H1 (cell line): ENCODE measurements at regions not wholly inside any gene's neighbourhood (a gene's known extent, or its start where the extent isn't known, plus 50 kb on each side); places are given as distances from the start of the nearest gene placed in this dataset.

Experiments
- CTCF ChIA-PET: fragments of 300-600 bp; sonication (Branson Sonifier 250); formaldehyde crosslinking; loops from one replicate; lab custom pipeline; 2021; ENCODE audit not compliant: partially characterized antibody; lab: Charles Lee
- POLR2A ChIA-PET: fragments of 300-600 bp; sonication (Branson Sonifier 250); formaldehyde crosslinking; loops from one replicate; lab custom pipeline; 2021; ENCODE audit warnings: inconsistent platforms; ENCODE audit not compliant: partially characterized antibody; lab: Charles Lee
- DNase-seq, 2 experiments: peaks; one replicate each; pipeline versions ENCODE4 v3.0.0 to v3.0.0-alpha.2; 2010 to 2022; ENCODE audit warnings: low spot score in 2 of 2, low read depth in 1 of 2, mixed read lengths in 1 of 2
- FAIRE-seq: peaks from 2 replicates; lab custom pipeline; 2011; peaks lifted over from hg19 to GRCh38; lab: Jason Lieb, UNC
- H2AFZ ChIP-seq: 2 replicates; pipeline ENCODE4 v1.8.1; 2012; ENCODE audit warnings: low read length, inconsistent platforms
- H2AK5ac ChIP-seq: 2 replicates; pipeline ENCODE4 v1.6.1; 2013; ENCODE audit warnings: low read depth, low read length
- H2BK120ac ChIP-seq: replicated peaks from 2 replicates; pipeline ENCODE3; 2013; ENCODE audit warnings: low read depth, low read length, inconsistent platforms
- H2BK12ac ChIP-seq: 2 replicates; pipeline ENCODE4 v1.6.1; 2013; ENCODE audit warnings: low read depth, low read length
- H2BK15ac ChIP-seq: 2 replicates; pipeline ENCODE4 v1.6.1; 2013; ENCODE audit warnings: low read length
- H2BK20ac ChIP-seq: 2 replicates; pipeline ENCODE4 v1.6.1; 2013; ENCODE audit warnings: low read length
- H2BK5ac ChIP-seq: 2 replicates; pipeline ENCODE4 v1.6.1; 2013; ENCODE audit warnings: low read depth, low read length
- H3K14ac ChIP-seq: 2 replicates; pipeline ENCODE4 v1.6.1; 2013; ENCODE audit warnings: inconsistent platforms; ENCODE audit not compliant: insufficient read length
- H3K18ac ChIP-seq: 2 replicates; pipeline ENCODE4 v1.6.1; 2013; ENCODE audit warnings: low read length; ENCODE audit errors: extremely low read depth
- H3K23ac ChIP-seq: 2 replicates; pipeline ENCODE4 v1.6.1; 2013; ENCODE audit warnings: inconsistent platforms; ENCODE audit not compliant: insufficient read length
- H3K23me2 ChIP-seq: 2 replicates; pipeline ENCODE4 v1.6.1; 2013; ENCODE audit warnings: low read depth, low read length
- H3K27ac ChIP-seq: 2 replicates; pipeline ENCODE4 v1.6.1; 2011; ENCODE audit warnings: low read depth, low read length, inconsistent platforms
- H3K27me3 ChIP-seq, 4 experiments: replicated peaks in 1 of 4; 1 replicate in 1 of 4; 2 replicates in 3 of 4; pipeline versions ENCODE4 v1.6.1 to v1.8.1; 2011 to 2013; ENCODE audit warnings: low read length in 3 of 4, mild to moderate bottlenecking in 3 of 4, inconsistent platforms in 2 of 4, mixed read lengths in 2 of 4, moderate library complexity in 1 of 4; ENCODE audit not compliant: control insufficient read depth in 3 of 4, insufficient read depth in 3 of 4; ENCODE audit errors: extremely low read depth in 1 of 4
- H3K36me3 ChIP-seq, 4 experiments: 2 replicates each; pipeline versions ENCODE4 v1.6.1 to v1.8.1; 2011 to 2013; ENCODE audit warnings: mild to moderate bottlenecking in 4 of 4, low read length in 3 of 4, moderate library complexity in 2 of 4, control low read depth in 1 of 4, inconsistent platforms in 1 of 4; ENCODE audit not compliant: insufficient read depth in 4 of 4, control insufficient read depth in 2 of 4
- H3K4ac ChIP-seq: replicated peaks from 2 replicates; pipeline ENCODE3; 2013; ENCODE audit warnings: low read length, low read depth, mixed read lengths, inconsistent platforms; ENCODE audit not compliant: insufficient read length
- H3K4me1 ChIP-seq, 4 experiments: replicated peaks in 1 of 4; 1 replicate in 1 of 4; 2 replicates in 3 of 4; pipeline versions ENCODE4 v1.6.1 to v1.8.1; 2011 to 2013; ENCODE audit warnings: low read length in 3 of 4, inconsistent platforms in 2 of 4, mixed read lengths in 1 of 4; ENCODE audit not compliant: insufficient read depth in 4 of 4, control insufficient read depth in 3 of 4
- H3K4me2 ChIP-seq, 2 experiments: 2 replicates each; pipeline versions ENCODE4 v1.6.1 to v1.8.1; 2011 to 2013; ENCODE audit warnings: low read depth in 2 of 2, low read length in 2 of 2, control low read depth in 1 of 2, inconsistent platforms in 1 of 2, mild to moderate bottlenecking in 1 of 2; ENCODE audit not compliant: insufficient read depth in 1 of 2
- H3K4me3 ChIP-seq, 4 experiments: fragments of 200-600, 300-600 bp in 1 of 4; sonication (generic), shearing (Covaris generic), sonication (Bioruptor Twin) in 1 of 4; 2 replicates each; pipeline versions ENCODE4 v1.5.1 to v1.8.1; 2011 to 2016; ENCODE audit warnings: low read length in 4 of 4, low read depth in 3 of 4, control low read depth in 2 of 4, inconsistent platforms in 2 of 4, mild to moderate bottlenecking in 2 of 4, mixed read lengths in 1 of 4, moderate library complexity in 1 of 4; ENCODE audit not compliant: insufficient read depth in 2 of 4; ENCODE audit errors: extremely low read depth in 1 of 4
- H3K56ac ChIP-seq: replicated peaks from 2 replicates; pipeline ENCODE3; 2013; ENCODE audit warnings: low read depth, mild to moderate bottlenecking, mixed read lengths, low read length, inconsistent platforms; ENCODE audit not compliant: insufficient read length
- H3K79me1 ChIP-seq: 2 replicates; pipeline ENCODE4 v1.6.1; 2013; ENCODE audit warnings: low read depth, low read length, control low read depth
- H3K79me2 ChIP-seq, 2 experiments: 2 replicates each; pipeline versions ENCODE4 v1.6.1 to v1.8.1; 2012 to 2013; ENCODE audit warnings: low read length in 2 of 2, mild to moderate bottlenecking in 2 of 2, inconsistent platforms in 1 of 2; ENCODE audit not compliant: insufficient read depth in 2 of 2, control insufficient read depth in 1 of 2
- H3K9ac ChIP-seq, 4 experiments: replicated peaks in 1 of 4; 1 replicate in 1 of 4; 2 replicates in 3 of 4; pipeline versions ENCODE4 v1.6.1 to v1.8.1; 2011 to 2013; ENCODE audit warnings: low read depth in 3 of 4, low read length in 3 of 4, control low read depth in 2 of 4, mild to moderate bottlenecking in 2 of 4, moderate library complexity in 2 of 4, inconsistent platforms in 1 of 4; ENCODE audit errors: extremely low read depth in 1 of 4
- H3K9me3 ChIP-seq, 2 experiments: 2 replicates each; pipeline versions ENCODE4 v1.6.1 to v1.8.1; 2012 to 2013; ENCODE audit warnings: mild to moderate bottlenecking in 2 of 2, moderate library complexity in 2 of 2, control low read depth in 1 of 2, inconsistent platforms in 1 of 2, low read depth in 1 of 2, low read length in 1 of 2, mixed read lengths in 1 of 2; ENCODE audit not compliant: insufficient read depth in 2 of 2
- H4K20me1 ChIP-seq, 2 experiments: replicated peaks in 1 of 2; 2 replicates each; pipeline versions ENCODE3 to v1.8.1; 2011 to 2013; ENCODE audit warnings: inconsistent platforms in 2 of 2, low read length in 2 of 2, mild to moderate bottlenecking in 1 of 2; ENCODE audit not compliant: insufficient read depth in 2 of 2, control insufficient read depth in 1 of 2
- H4K5ac ChIP-seq: 2 replicates; pipeline ENCODE4 v1.6.1; 2013; ENCODE audit warnings: low read length, low read depth, mixed read lengths, inconsistent platforms; ENCODE audit not compliant: insufficient read length
- H4K8ac ChIP-seq: 2 replicates; pipeline ENCODE4 v1.8.0; 2013; ENCODE audit warnings: mild to moderate bottlenecking, moderate library complexity, low read length, inconsistent platforms; ENCODE audit not compliant: insufficient read depth; ENCODE audit errors: extremely low read depth
- H4K91ac ChIP-seq: replicated peaks from 2 replicates; pipeline ENCODE3; 2013; ENCODE audit warnings: low read length, mixed read lengths, inconsistent platforms; ENCODE audit not compliant: insufficient read length
- BACH1 ChIP-seq: IDR thresholded peaks from 2 replicates; pipeline ENCODE4 v1.6.1; 2012; ENCODE audit warnings: low read length, improper control_type of control experiment
- EZH2 ChIP-seq: fragments of 200-600 bp; sonication (generic); IDR thresholded peaks from 2 replicates; pipeline ENCODE4 v1.7.1; 2012; ENCODE audit warnings: low read depth, mild to moderate bottlenecking, moderate library complexity, low read length, inconsistent platforms; ENCODE audit not compliant: severe bottlenecking
- JUN ChIP-seq: IDR thresholded peaks from 2 replicates; pipeline ENCODE4 v1.6.1; 2011; ENCODE audit warnings: low read depth, mild to moderate bottlenecking, improper control_type of control experiment, low read length
- SAP30 ChIP-seq: fragments of 300-600 bp; sonication (generic); IDR thresholded peaks from 2 replicates; pipeline ENCODE4 v1.7.1; 2012; ENCODE audit warnings: low read length, moderate library complexity, mild to moderate bottlenecking, inconsistent platforms; ENCODE audit not compliant: insufficient read depth, insufficient replicate concordance
- SIN3A ChIP-seq, 2 experiments: IDR thresholded peaks in 1 of 2; conservative IDR thresholded peaks in 1 of 2; 2 replicates each; pipeline ENCODE4 v1.6.1; 2011 to 2012; ENCODE audit warnings: low read length in 2 of 2, improper control_type of control experiment in 1 of 2, low read depth in 1 of 2, mild to moderate bottlenecking in 1 of 2
- TBP ChIP-seq: IDR thresholded peaks from 2 replicates; pipeline ENCODE4 v1.6.1; 2011; ENCODE audit warnings: low read depth, low read length, improper control_type of control experiment
- TCF12 ChIP-seq: IDR thresholded peaks from 2 replicates; pipeline ENCODE4 v1.6.1; 2011; ENCODE audit warnings: low read depth, mild to moderate bottlenecking, low read length
- TEAD4 ChIP-seq: IDR thresholded peaks from 2 replicates; pipeline ENCODE4 v1.6.1; 2012; ENCODE audit warnings: low read depth, low read length, inconsistent platforms, mixed read lengths
- YY1 ChIP-seq: IDR thresholded peaks from 2 replicates; pipeline ENCODE4 v1.6.1; 2011; ENCODE audit warnings: low read depth, mild to moderate bottlenecking, low read length
- WGBS, 2 experiments: shearing (Covaris generic) in 1 of 2; methylation state at CpG; one replicate each; pipeline versions ENCODE4 v1.1.6 to v1.1.7; 2013 to 2015; ENCODE audit warnings: low lambda C conversion rate in 2 of 2, mixed read lengths in 2 of 2, inconsistent platforms in 1 of 2, low coverage in 1 of 2, missing lambda C conversion rate in 1 of 2; ENCODE audit not compliant: insufficient replicate concordance in 2 of 2, insufficient coverage in 1 of 2, insufficient read length in 1 of 2; ENCODE audit errors: extremely low coverage in 1 of 2, missing lambda C conversion rate in 1 of 2; 5-methylcytosine and 5-hydroxymethylcytosine counted together

DNA sequence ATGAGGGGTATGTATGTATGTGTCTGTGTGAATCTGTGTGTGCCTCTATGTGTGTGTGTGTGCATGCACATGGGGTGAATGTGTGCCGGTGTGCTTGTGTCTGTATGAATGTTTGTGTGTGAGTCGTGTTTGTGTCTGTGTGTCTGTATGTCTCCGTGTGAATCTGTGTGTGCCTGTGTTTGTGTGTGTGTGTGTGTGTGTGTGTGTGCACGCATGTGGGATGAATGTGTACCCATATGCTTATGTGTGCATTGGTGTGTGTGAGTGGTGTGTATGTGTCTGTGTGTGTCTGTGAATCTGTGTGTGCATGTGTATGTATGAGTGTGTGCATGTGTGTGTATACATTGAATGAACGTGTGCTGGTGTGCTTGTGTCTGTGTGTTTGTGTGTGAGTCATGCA, 88.9 kb downstream of the MATN1 start:
- H3K4me1 ChIP-seq: no peaks in the 10 kb centered on the region
- H3K27me3 ChIP-seq: no peaks in the 10 kb centered on the region
- no peak overlapping the region for H3K14ac ChIP-seq
- H3K4me3 ChIP-seq: no peak overlapping the region
- no peak overlapping the region for H2BK20ac ChIP-seq
- H3K56ac ChIP-seq: peak overlapping the region; percentile 42
- peaks cover 4% of the 10 kb centered on the region; the same call in 1 of the 2 replicates for H3K23me2 ChIP-seq
- H3K4ac ChIP-seq: no peak overlapping the region
- 90% methylated on average over 5 of the region's 5 CpGs; no CpG with 5 or more reads in 1 of the 2 experiments for WGBS, 2 experiments
- no peaks in the 10 kb centered on the region; a peak in 1 of 4 replicates for H3K79me2 ChIP-seq
- peak overlapping the region; percentile 66 for H2AK5ac ChIP-seq
- FAIRE-seq: no peak
- no peak for DNase-seq
- no peak overlapping the region for H2AFZ ChIP-seq
- H3K18ac ChIP-seq: no peak overlapping the region
- H3K79me1 ChIP-seq: no peaks in the 10 kb centered on the region
- no peak overlapping the region for H3K4me2 ChIP-seq
- POLR2A ChIA-PET: no interaction called here
- H3K23ac ChIP-seq: no peak overlapping the region
- H2BK5ac ChIP-seq: no peak overlapping the region
- H4K91ac ChIP-seq: no peak overlapping the region
- H4K5ac ChIP-seq: no peak overlapping the region
- no peak overlapping the region; the same call in 1 of the 2 replicates for H4K8ac ChIP-seq
- H3K9ac ChIP-seq: no peak overlapping the region
- H2BK12ac ChIP-seq: no peak overlapping the region
- CTCF ChIA-PET: no interaction called here
- TF ChIP-seq TEAD4: no peak
- TF ChIP-seq SAP30: no peak
- no peak for TF ChIP-seq EZH2
- no peak for TF ChIP-seq TBP
- no peak for TF ChIP-seq SIN3A (conservative IDR thresholded peaks at IDR 0.05 in 1 of 2, IDR thresholded peaks at IDR 0.05 in 1 of 2; ENCODE audit: low read depth in 1 of 2, low read length in 2 of 2)
- no peak for TF ChIP-seq BACH1
- no peak for TF ChIP-seq YY1
- no peak for TF ChIP-seq JUN
- TF ChIP-seq TCF12: no peak
- H2BK120ac ChIP-seq: no peak overlapping the region
- no peak overlapping the region for H2BK15ac ChIP-seq
- no peak overlapping the region for H3K27ac ChIP-seq
- no peaks in the 10 kb centered on the region for H4K20me1 ChIP-seq
- H3K36me3 ChIP-seq: no peaks in the 10 kb centered on the region
- no peaks in the 10 kb centered on the region for H3K9me3 ChIP-seq
